Activated CD4-positive, alpha-beta T cell treated with anti-CD3 and anti-CD28 coated beads, Interleukin-2, Interleukin-4, amounts not matched to agents 100 ng/mL and 50 ng/mL, durations not matched to agents 16 hours and 8 hours (primary cell): ENCODE measurements at regions not wholly inside any gene's neighbourhood (a gene's known extent, or its start where the extent isn't known, plus 50 kb on each side); places are given as distances from the start of the nearest gene placed in this dataset.
A peak's percentile ranks its signal among the peaks of the same experiment; 100 is the strongest.

Source experiments
- DNase-seq: peaks from one replicate; pipeline ENCODE4 v3.0.0-alpha.2; 2020; ENCODE audit warnings: low spot score

DNA sequence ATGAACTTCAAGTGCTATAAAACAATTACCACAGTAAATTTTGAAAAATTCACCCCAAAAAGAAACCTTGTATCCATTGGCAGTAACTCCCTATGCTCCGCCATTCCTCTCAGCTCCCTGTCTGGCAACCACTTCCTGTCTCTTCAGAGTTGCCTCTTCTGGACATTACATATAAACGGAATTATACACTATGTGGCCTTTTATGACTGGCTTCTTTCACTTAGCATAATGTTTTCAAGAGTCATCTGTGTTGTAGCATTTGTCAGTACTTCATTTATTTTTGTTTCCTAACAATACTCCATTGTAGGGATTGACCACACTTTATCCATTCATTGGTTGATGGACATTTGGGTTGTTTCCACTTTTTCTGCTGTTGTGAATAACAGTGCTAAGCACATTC, 50.1 kb downstream of the CEP43 start:
- no peak for DNase-seq

- no peak for DNase-seq
Measured at GRCh38 chr6:167050903-167051302, 51.7 kb downstream of the CEP43 start.

GRCh38 chr6:167053895-167054530, 54.8 kb downstream of the CEP43 start:
- no peak for DNase-seq

- no peak for DNase-seq
Measured at GRCh38 chr6:167054987-167055386, 55.8 kb downstream of the CEP43 start.

DNA sequence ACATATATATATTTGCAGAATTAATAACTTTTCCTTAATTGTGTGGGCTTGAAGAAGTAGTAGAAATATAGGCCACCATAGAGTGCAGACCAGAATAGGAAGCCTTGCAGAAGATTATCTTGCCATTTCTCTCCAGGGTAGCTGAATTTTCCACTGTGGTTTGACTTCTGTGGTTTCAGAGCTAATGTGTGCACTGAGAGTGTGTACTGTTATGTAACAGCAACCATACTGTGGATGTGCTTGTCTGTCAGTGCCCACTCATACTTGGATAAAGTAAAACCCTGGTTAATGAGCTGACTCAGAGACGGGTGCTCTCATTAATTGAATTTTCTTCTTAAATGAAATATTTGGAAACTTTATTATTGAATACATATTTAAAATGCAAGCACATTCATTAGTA, 57.2 kb downstream of the CEP43 start:
- DNase-seq: peak; percentile 63

- DNase-seq: no peak
Measured at GRCh38 chr6:167058261-167058660, 59.1 kb downstream of the CEP43 start.
